CD4-positive, alpha-beta T cell treated with Interleukin-6 at 100 ng/mL for 8 hours (primary cell): ENCODE measurements at regions not wholly inside any gene's neighbourhood (a gene's known extent, or its start where the extent isn't known, plus 50 kb on each side); places are given as distances from the start of the nearest gene placed in this dataset.
"Not testable (repeated sequence)": the region's sequence is repeated elsewhere in the genome, so short reads cannot be mapped to it uniquely, and the experiment has no call there.

Experiments
- DNase-seq: peaks from one replicate; pipeline ENCODE4 v3.0.0-alpha.2; 2020; ENCODE audit warnings: mixed read lengths, low spot score

DNA sequence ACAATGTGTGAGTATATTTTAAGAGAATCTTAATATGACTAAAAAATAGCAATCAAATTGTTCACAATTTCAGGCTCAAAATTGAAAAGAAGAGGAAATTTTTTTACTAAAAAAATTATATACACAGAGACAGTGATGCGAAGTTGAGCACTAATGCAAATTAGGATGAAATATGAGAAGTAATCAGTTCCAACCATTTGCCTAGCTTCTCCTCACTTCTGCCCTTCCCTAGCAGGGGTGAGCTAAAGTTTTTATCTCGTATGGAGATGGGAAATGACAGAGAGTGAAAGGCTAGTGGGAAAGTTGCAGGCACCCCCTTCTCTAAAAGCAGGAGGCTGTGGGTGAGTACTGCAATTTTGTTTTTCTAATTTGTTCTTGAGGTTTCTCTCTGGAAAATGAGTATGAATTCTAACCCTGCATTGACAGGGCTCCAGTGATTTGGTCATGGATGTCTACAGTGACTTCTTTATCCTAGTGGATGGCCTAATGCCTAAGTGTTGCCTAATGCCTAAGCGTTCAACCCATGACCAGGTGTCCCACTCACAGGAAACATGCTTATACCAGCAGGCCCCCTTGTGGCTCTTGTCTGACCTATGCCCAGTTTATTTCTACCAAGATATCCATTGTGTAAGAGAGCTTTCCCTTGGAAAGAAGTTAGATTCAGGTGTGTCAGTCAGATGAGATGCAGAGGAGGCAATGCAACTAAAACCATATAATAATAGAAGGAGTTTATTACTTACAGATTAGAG is 78.0 kb upstream of the HNMT start:
- DNase-seq = no peak

DNA sequence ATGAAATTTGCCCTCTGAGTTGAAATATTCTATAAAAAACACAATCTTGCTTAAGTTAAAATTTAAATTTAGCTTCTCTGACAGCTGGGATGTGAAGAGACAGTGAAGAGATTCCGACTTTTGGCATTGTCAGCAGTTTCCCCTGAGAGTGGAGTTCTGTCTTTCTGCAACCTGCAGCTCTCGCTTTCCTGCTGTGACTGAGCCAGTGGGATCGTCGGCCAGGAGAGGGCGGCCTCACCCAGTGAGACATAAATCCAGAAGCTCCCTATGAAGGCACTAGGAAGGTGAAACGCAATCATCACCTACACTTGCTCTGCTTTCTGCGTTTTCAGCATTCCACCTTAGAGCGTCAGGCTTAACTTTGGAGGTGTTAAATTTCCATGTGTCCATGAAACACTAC is 75.4 kb upstream of the HNMT start:
- no peak for DNase-seq

- DNase-seq = no peak
These were observed 71.5 kb upstream of the HNMT start for GRCh38 chr2:137892739-137893138.

- DNase-seq = no peak
These were observed 71.1 kb upstream of the HNMT start for GRCh38 chr2:137893145-137893544.

DNA sequence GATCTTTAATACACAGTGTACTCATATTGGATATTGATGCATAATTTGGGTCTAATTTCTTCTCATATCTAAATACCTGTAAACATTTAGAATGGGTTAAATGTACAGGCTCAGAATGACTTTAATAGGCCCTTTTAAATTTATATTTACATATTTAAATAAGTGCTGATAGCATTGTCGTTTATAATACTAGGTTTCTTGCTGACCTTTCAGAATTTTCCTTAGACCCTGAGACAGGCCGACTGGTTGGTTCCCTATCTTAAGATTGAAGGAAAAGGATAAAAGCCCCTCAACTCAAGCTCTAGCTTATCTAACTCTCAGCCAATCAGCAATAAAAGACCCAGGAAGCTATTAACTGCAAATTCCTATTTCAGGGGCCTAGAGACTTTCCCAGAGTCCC is 67.8 kb upstream of the HNMT start:
- no peak for DNase-seq

DNA sequence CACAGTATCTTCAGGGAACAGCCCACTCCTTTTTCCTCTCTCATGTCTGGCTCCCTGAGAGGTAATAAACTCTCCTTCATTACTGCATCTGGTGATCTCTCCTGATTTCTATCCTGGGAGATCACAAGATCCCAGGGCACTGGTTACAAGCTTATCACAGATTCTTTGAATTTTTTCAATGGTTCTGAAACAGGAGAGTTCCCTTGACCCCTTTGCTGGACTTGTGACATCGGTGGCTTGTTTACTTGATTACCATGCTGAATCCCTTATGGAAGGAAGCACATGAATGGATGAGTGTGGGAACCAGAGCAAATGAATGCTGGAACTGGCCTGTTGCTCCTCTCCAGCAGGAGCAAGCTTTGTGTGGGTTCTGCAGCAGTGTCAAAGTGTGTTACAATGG is 67.2 kb upstream of the HNMT start:
- DNase-seq = no peak

- DNase-seq = no peak
These were observed 63.7 kb upstream of the HNMT start for GRCh38 chr2:137900421-137901141.

- DNase-seq = no peak
These were observed 53.6 kb upstream of the HNMT start for GRCh38 chr2:137910641-137911040.

DNA sequence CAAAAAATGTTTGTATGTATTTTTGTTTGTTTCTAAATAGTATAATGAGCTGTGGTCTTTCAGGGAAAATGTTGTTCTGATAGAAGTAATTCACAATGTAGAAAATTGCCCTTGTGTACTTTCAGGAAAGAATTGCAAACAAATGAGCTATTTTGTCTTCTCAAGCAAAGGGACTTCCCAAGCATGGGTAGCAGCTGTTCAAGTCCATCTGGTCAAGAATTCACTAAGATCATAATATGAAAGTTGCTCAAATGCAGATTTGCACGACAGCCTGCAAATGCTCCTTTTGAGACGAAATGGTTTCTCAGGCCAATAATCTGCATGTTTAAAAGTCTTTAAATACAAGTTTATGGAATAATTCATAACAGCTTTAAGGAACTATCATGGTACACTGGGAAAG is 51.9 kb upstream of the HNMT start:
- no peak for DNase-seq

DNA sequence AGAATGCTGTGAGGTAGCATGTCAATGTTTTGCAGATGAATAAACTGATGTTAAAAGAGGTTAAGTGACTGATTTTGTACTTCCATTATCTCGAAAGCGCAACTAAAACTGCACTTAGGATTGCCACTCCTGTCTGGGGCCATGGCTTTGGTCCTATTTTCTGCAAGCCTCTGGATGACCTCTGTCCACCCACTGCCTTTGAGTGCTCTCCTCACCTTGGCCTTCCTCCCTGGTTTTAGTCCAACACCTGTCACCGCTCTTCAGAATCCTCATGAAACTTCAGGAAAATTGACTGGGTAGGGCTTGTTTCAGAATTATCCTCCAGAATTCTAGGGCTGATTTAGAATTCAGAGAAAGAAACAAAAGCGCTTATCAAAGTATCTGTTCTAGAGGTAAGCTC is 51.1 kb upstream of the HNMT start:
- no peak for DNase-seq

- DNase-seq = not testable (repeated sequence)
These were observed 50.6 kb upstream of the HNMT start for GRCh38 chr2:137913648-137914047.
